Suprapubic skin (tissue), 4 donors: ENCODE measurements at regions not wholly inside any gene's neighbourhood (a gene's known extent, or its start where the extent isn't known, plus 50 kb on each side); places are given as distances from the start of the nearest gene placed in this dataset.

ENCODE experiments used
- CTCF ChIP-seq, 2 donors: fragments of 200-600 bp in 1 of 2; fragments of 450-650 bp in 1 of 2; sonication (generic) in 1 of 2; IDR thresholded peaks; one replicate each; pipeline ENCODE4 v1.5.1; 2016 to 2019; ENCODE audit warnings: antibody characterized with exemption in 2 of 2, mild to moderate bottlenecking in 1 of 2, moderate library complexity in 1 of 2
- EP300 ChIP-seq: sonication (generic); formaldehyde crosslinking; IDR thresholded peaks from one replicate; pipeline ENCODE4 v1.6.1; 2017; ENCODE audit warnings: antibody characterized with exemption
- POLR2AphosphoS5 ChIP-seq, 3 donors: sonication (generic); formaldehyde crosslinking; IDR thresholded peaks; one replicate each; pipeline ENCODE4 v1.6.1; 2017; ENCODE audit warnings: antibody characterized with exemption in 3 of 3

- TF ChIP-seq CTCF (IDR thresholded peaks at IDR 0.05) (no peak), EP300 (no peak), POLR2AphosphoS5 (IDR thresholded peaks at IDR 0.05) (no peak)
Measured at GRCh38 chr1:38577385-38577784, 282.2 kb downstream of the RRAGC start.
